ENCODE measurements at regions not wholly inside any gene's neighbourhood (a gene's known extent, or its start where the extent isn't known, plus 50 kb on each side); places are given as distances from the start of the nearest gene placed in this dataset.

- peaks cover 1% of the 10 kb centered on the region for H3K27me3 Mint-ChIP-seq (ENCODE audit: unreplicated experiment)
- no peak for TF ChIP-seq CTCF (IDR thresholded peaks at IDR 0.05; ENCODE audit: unreplicated experiment)
- no peak overlapping the region for H3K27ac Mint-ChIP-seq (ENCODE audit: unreplicated experiment)
- no peak overlapping the region for H3K4me3 Mint-ChIP-seq (ENCODE audit: unreplicated experiment)
- H3K4me1 Mint-ChIP-seq (ENCODE audit: unreplicated experiment): no peaks in the 10 kb centered on the region
- no peaks in the 10 kb centered on the region for H3K36me3 Mint-ChIP-seq (ENCODE audit: low read depth, unreplicated experiment)
- no peaks in the 10 kb centered on the region for H3K9me3 Mint-ChIP-seq (ENCODE audit: unreplicated experiment)
- DNase-seq (ENCODE audit: low spot score): no peak
These were observed 156.8 kb downstream of the WNT5A start for GRCh38 chr3:55330355-55330754.

- no peak for TF ChIP-seq CTCF (IDR thresholded peaks at IDR 0.05; ENCODE audit: unreplicated experiment)
- H3K4me1 Mint-ChIP-seq (ENCODE audit: unreplicated experiment): no peaks in the 10 kb centered on the region
- DNase-seq (ENCODE audit: low spot score): no peak
- no peak overlapping the region for H3K27ac Mint-ChIP-seq (ENCODE audit: unreplicated experiment)
- no peak overlapping the region for H3K4me3 Mint-ChIP-seq (ENCODE audit: unreplicated experiment)
- no peaks in the 10 kb centered on the region for H3K27me3 Mint-ChIP-seq (ENCODE audit: unreplicated experiment)
- H3K36me3 Mint-ChIP-seq (ENCODE audit: low read depth, unreplicated experiment): no peaks in the 10 kb centered on the region
- no peaks in the 10 kb centered on the region for H3K9me3 Mint-ChIP-seq (ENCODE audit: unreplicated experiment)
These were observed 157.3 kb downstream of the WNT5A start for GRCh38 chr3:55329849-55330248.

GRCh38 chr3:55327131-55327920, 159.8 kb downstream of the WNT5A start:
- no peak for TF ChIP-seq CTCF (IDR thresholded peaks at IDR 0.05; ENCODE audit: unreplicated experiment)
- no peaks in the 10 kb centered on the region for H3K9me3 Mint-ChIP-seq (ENCODE audit: unreplicated experiment)
- DNase-seq (ENCODE audit: low spot score): no peak
- H3K4me3 Mint-ChIP-seq (ENCODE audit: unreplicated experiment): no peak overlapping the region
- no peaks in the 10 kb centered on the region for H3K27me3 Mint-ChIP-seq (ENCODE audit: unreplicated experiment)
- no peaks in the 10 kb centered on the region for H3K36me3 Mint-ChIP-seq (ENCODE audit: low read depth, unreplicated experiment)
- H3K27ac Mint-ChIP-seq (ENCODE audit: unreplicated experiment): no peak overlapping the region
- no peaks in the 10 kb centered on the region for H3K4me1 Mint-ChIP-seq (ENCODE audit: unreplicated experiment)

- H3K9me3 Mint-ChIP-seq (ENCODE audit: unreplicated experiment): no peaks in the 10 kb centered on the region
- no peak overlapping the region for H3K4me3 Mint-ChIP-seq (ENCODE audit: unreplicated experiment)
- peaks cover 3% of the 10 kb centered on the region for H3K4me1 Mint-ChIP-seq (ENCODE audit: unreplicated experiment)
- DNase-seq (ENCODE audit: low spot score): no peak
- no peak for TF ChIP-seq CTCF (IDR thresholded peaks at IDR 0.05; ENCODE audit: unreplicated experiment)
- no peaks in the 10 kb centered on the region for H3K36me3 Mint-ChIP-seq (ENCODE audit: low read depth, unreplicated experiment)
- H3K27me3 Mint-ChIP-seq (ENCODE audit: unreplicated experiment): no peaks in the 10 kb centered on the region
- no peak overlapping the region for H3K27ac Mint-ChIP-seq (ENCODE audit: unreplicated experiment)
These were observed 164.5 kb downstream of the WNT5A start for GRCh38 chr3:55322638-55323037.

GRCh38 chr3:55320928-55321327, 166.2 kb downstream of the WNT5A start:
- Mint-ChIP-seq H3K36me3 (ENCODE audit: low read depth, unreplicated experiment) (no peaks in the 10 kb centered on the region), H3K9me3 (ENCODE audit: unreplicated experiment) (no peaks in the 10 kb centered on the region), H3K27me3 (ENCODE audit: unreplicated experiment) (peaks cover 2% of the 10 kb centered on the region), H3K4me1 (ENCODE audit: unreplicated experiment) (peaks cover 3% of the 10 kb centered on the region), H3K4me3 (ENCODE audit: unreplicated experiment) (no peak overlapping the region), H3K27ac (ENCODE audit: unreplicated experiment) (no peak overlapping the region)
- no peak for DNase-seq (ENCODE audit: low spot score)
- no peak for TF ChIP-seq CTCF (IDR thresholded peaks at IDR 0.05; ENCODE audit: unreplicated experiment)
